ENCODE measurements at regions not wholly inside any gene's neighbourhood (a gene's known extent, or its start where the extent isn't known, plus 50 kb on each side); places are given as distances from the start of the nearest gene placed in this dataset.

DNA sequence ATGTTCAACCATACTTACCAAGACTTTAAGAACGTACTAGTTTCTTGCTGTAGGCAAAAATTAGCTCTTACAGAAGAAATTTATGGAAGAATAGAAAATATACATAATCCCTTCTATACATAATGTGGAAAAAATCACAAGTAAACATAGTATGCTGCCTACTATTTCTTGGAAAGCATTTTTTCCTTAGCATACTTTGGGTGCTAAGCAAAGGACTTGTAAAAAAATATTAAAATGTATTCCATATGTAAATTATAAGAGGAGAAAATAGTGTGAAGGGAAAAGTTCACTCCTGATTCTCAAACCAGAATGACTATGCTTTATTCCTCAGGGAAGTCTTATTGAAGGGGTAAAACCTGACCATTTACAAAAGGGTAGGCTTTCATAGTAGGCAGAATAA lies 243.8 kb upstream of the VLDLR start:
- H3K4me3 ChIP-seq (replicated peaks; ENCODE audit: low read depth, low read length): no peak overlapping the region
- no peak for TF ChIP-seq CTCF (IDR thresholded peaks at IDR 0.05; ENCODE audit: low read length, missing control alignments)
- DNase-seq (ENCODE audit: low read depth): no peak

DNA sequence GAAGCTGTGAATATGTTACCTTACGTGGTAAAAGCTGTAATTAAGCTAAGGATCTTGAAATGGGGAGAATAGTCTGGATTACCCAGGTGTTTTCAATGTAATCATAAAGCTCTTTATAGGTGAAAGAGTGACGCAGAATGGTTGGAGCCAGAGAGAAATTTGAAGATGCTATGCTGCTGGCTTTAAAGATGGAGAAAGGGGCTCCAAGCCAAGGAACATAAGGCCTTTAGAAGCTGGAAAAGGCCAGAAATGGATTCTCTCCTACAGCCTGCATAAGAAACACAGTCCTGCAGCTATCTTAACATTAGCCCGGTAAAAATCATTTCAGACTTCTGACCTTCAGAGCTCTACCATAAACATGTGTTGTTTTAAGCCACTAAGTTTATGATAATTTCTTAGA lies 243.3 kb upstream of the VLDLR start:
- DNase-seq (ENCODE audit: low read depth): no peak
- H3K4me3 ChIP-seq (replicated peaks; ENCODE audit: low read depth, low read length): no peak overlapping the region
- no peak for TF ChIP-seq CTCF (IDR thresholded peaks at IDR 0.05; ENCODE audit: low read length, missing control alignments)

GRCh38 chr9:2378816-2379215 lies 242.8 kb upstream of the VLDLR start:
- TF ChIP-seq CTCF (IDR thresholded peaks at IDR 0.05; ENCODE audit: low read length, missing control alignments): no peak
- no peak overlapping the region for H3K4me3 ChIP-seq (replicated peaks; ENCODE audit: low read depth, low read length)
- no peak for DNase-seq (ENCODE audit: low read depth)

DNA sequence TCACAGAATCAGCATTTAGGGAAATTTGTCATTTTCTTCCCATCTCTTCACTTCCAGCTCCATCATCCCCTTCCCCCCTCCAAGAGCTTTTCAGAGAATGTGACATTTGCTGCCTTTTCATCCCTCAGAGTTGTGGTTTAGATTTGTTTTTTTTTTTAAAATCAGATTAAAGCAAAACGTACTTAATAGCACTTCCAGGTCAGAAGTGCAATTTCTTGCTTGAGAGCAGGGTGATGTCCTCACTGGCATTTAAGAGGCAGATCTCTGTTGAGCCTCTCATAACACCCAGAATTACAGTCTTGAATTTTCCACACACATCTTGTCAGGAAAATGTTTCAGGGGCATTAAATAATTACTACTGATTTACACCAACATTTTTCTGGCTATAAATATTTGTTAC lies 236.8 kb upstream of the VLDLR start:
- no peak for TF ChIP-seq CTCF (IDR thresholded peaks at IDR 0.05; ENCODE audit: low read length, missing control alignments)
- H3K4me3 ChIP-seq (replicated peaks; ENCODE audit: low read depth, low read length): no peak overlapping the region
- DNase-seq (ENCODE audit: low read depth): no peak

GRCh38 chr9:2385746-2386145 lies 235.8 kb upstream of the VLDLR start:
- no peak for TF ChIP-seq CTCF (IDR thresholded peaks at IDR 0.05; ENCODE audit: low read length, missing control alignments)
- DNase-seq (ENCODE audit: low read depth): no peak
- no peak overlapping the region for H3K4me3 ChIP-seq (replicated peaks; ENCODE audit: low read depth, low read length)

- H3K4me3 ChIP-seq (replicated peaks; ENCODE audit: low read depth, low read length): no peak overlapping the region
- DNase-seq (ENCODE audit: low read depth): no peak
- TF ChIP-seq CTCF (IDR thresholded peaks at IDR 0.05; ENCODE audit: low read length, missing control alignments): no peak
Measured at GRCh38 chr9:2386566-2386965, 235.0 kb upstream of the VLDLR start.

- no peak overlapping the region for H3K4me3 ChIP-seq (replicated peaks; ENCODE audit: low read depth, low read length)
- no peak for DNase-seq (ENCODE audit: low read depth)
- TF ChIP-seq CTCF (IDR thresholded peaks at IDR 0.05; ENCODE audit: low read length, missing control alignments): no peak
Measured at GRCh38 chr9:2387166-2387565, 234.4 kb upstream of the VLDLR start.
